ENCODE measurements at regions not wholly inside any gene's neighbourhood (a gene's known extent, or its start where the extent isn't known, plus 50 kb on each side); places are given as distances from the start of the nearest gene placed in this dataset.

DNA sequence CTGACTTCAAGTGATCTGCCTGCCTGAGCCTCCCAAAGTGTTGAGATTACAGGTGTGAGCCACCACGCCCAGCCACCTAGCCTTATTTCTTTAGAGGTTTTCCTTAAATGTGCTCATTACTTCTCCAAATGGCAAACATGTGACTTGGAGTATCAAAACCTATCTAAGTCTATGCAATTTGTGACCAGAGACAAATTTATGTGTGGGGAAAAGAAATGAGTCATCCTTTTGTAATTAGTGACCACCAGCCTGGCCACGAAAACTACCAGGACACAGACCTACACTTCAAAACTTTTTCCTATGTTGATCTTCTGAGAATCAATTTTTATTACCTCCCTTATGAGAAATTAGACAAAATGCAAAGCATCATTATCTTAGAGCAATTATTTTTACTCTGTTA is 64.6 kb upstream of the OGFRL1 start:
- Histone ChIP-seq H3K4ac (ENCODE audit: low read depth, low read length) (no peak overlapping the region), H2BK20ac (ENCODE audit: low read depth, low read length, poor library complexity, severe bottlenecking) (no peak overlapping the region), H3K56ac (ENCODE audit: insufficient read length, low read depth, low read length) (no peak overlapping the region), H3K79me2 (ENCODE audit: insufficient read depth, low read length) (no peaks in the 10 kb centered on the region), H4K91ac (ENCODE audit: insufficient read length, low read depth, low read length) (no peak overlapping the region), H2BK15ac (ENCODE audit: low read depth, low read length) (no peak overlapping the region), H4K8ac (replicated peaks; ENCODE audit: insufficient read length, low read depth, low read length) (no peak overlapping the region), H4K5ac (ENCODE audit: insufficient read length, low read depth, low read length) (no peak overlapping the region), H2AK5ac (ENCODE audit: insufficient read length, low read length) (no peak overlapping the region), H3K23me2 (ENCODE audit: insufficient read length, low read depth, low read length, poor library complexity, severe bottlenecking) (no peaks in the 10 kb centered on the region), H4K20me1 (ENCODE audit: control insufficient read depth, insufficient read depth, insufficient read length) (no peaks in the 10 kb centered on the region), H3K27ac (ENCODE audit: insufficient read length, low read depth, low read length) (no peak overlapping the region), H3K4me1 (ENCODE audit: insufficient read depth, low read length) (no peaks in the 10 kb centered on the region), H3K18ac (ENCODE audit: insufficient read length, low read depth, low read length) (no peak overlapping the region), H2BK5ac (ENCODE audit: insufficient read length, low read length) (no peak overlapping the region), H2BK12ac (ENCODE audit: insufficient read length, low read depth, low read length) (no peak overlapping the region), H3K27me3 (ENCODE audit: insufficient read depth, low read length) (no peaks in the 10 kb centered on the region), H3K4me2 (ENCODE audit: insufficient read depth, insufficient read length, low read length) (no peak overlapping the region), H3K14ac (ENCODE audit: insufficient read depth, low read length) (no peak overlapping the region), H3K9me3 (ENCODE audit: control insufficient read depth, low read depth, low read length) (no peaks in the 10 kb centered on the region), H3K79me1 (ENCODE audit: insufficient read depth, low read depth, low read length, poor library complexity, severe bottlenecking) (no peaks in the 10 kb centered on the region), H2AFZ (ENCODE audit: low read length) (no peak overlapping the region), H2BK120ac (ENCODE audit: low read depth, low read length, poor library complexity, severe bottlenecking) (no peak overlapping the region), H3K23ac (ENCODE audit: insufficient read length, low read depth, low read length) (no peak overlapping the region), H3K9ac (ENCODE audit: extremely low read depth, insufficient read length, low read length) (no peak overlapping the region), H3T11ph (ENCODE audit: low read length) (no peak overlapping the region)
- no peak overlapping the region for H3K4me3 Mint-ChIP-seq
- no peak overlapping the region for H3K27ac Mint-ChIP-seq
- H3K27me3 Mint-ChIP-seq (ENCODE audit: low read depth): no peaks in the 10 kb centered on the region; the same call in 1 of the 2 replicates
- no peaks in the 10 kb centered on the region for H3K4me1 Mint-ChIP-seq
- H3K9me3 Mint-ChIP-seq: no peaks in the 10 kb centered on the region
- no CpG with 5 or more reads among the region's 2 CpGs for WGBS (ENCODE audit: extremely low coverage, insufficient read length, low lambda C conversion rate)
- no peak for DNase-seq
- no peaks in the 10 kb centered on the region for H3K36me3 Mint-ChIP-seq (ENCODE audit: insufficient read depth in 1 of 3, low read depth in 3 of 3)
- TF ChIP-seq, protein P1, sequence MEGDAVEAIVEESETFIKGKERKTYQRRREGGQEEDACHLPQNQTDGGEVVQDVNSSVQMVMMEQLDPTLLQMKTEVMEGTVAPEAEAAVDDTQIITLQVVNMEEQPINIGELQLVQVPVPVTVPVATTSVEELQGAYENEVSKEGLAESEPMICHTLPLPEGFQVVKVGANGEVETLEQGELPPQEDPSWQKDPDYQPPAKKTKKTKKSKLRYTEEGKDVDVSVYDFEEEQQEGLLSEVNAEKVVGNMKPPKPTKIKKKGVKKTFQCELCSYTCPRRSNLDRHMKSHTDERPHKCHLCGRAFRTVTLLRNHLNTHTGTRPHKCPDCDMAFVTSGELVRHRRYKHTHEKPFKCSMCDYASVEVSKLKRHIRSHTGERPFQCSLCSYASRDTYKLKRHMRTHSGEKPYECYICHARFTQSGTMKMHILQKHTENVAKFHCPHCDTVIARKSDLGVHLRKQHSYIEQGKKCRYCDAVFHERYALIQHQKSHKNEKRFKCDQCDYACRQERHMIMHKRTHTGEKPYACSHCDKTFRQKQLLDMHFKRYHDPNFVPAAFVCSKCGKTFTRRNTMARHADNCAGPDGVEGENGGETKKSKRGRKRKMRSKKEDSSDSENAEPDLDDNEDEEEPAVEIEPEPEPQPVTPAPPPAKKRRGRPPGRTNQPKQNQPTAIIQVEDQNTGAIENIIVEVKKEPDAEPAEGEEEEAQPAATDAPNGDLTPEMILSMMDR (conservative IDR thresholded peaks at IDR 0.05): no peak
